IPS DF 4.7 (cell line): ENCODE measurements at regions not wholly inside any gene's neighbourhood (a gene's known extent, or its start where the extent isn't known, plus 50 kb on each side); places are given as distances from the start of the nearest gene placed in this dataset.

Experiments used
- DNase-seq: peaks from one replicate; pipeline ENCODE4 v3.0.0-alpha.2; 2013; ENCODE audit warnings: low spot score; ENCODE audit errors: extremely low read depth

DNA sequence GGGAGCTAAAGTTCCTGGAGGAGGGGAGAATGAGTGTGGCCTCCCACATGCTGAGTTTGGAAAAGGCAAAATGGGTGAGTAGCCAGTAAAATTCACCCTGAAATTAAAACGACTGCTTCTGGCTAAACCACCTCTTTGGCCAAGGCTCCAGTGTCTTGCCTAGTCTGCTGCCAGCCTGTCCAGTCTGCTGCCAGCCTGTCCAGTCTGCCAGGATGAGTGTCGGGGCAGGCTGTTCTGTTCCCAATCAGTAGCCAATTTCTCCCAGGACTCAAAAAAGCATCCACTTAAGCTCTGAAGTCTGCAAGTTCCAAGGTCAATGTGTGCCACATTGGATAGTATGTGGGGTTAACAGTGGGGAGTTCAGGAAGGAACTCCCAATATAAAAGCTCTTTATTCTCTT lies 134.6 kb upstream of the KLHL29 start:
- no peak for DNase-seq

DNA sequence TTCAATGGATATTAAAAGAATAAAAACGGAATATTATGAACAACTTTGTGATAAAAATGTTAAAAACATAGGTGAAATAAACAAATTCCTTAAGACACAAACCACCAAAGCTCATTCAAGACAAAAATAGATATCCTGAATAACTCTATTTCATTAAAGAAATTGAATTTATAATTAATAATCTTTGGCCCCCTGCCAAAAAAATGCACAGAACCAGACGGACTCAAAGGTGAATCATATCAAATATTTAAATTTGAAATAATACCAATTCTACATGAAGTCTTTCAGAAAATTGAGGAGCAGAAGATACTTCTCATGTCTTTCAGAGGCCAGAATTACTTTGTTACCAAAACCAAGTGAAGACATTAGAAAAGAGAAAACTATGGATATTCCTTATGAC lies 128.3 kb upstream of the KLHL29 start:
- no peak for DNase-seq

DNA sequence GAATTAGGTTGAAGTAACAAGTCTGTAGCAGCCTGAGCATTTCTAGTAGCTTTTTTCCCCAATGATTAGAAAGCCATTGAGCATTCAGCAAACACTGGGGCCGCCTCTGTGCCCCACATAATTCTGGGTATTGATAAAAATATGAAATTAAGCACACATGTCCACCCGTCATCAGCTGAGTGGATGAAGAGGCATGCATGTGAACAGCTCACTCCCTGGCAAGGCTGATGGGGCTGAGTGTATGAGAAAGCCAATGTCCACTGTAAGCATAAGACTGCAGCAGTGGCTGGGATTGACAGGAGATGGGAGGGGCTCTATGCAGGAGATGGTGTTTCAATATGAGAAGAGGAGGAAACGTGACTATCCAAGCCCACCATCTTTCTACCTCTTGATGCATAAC lies 124.4 kb upstream of the KLHL29 start:
- DNase-seq, result no peak

DNA sequence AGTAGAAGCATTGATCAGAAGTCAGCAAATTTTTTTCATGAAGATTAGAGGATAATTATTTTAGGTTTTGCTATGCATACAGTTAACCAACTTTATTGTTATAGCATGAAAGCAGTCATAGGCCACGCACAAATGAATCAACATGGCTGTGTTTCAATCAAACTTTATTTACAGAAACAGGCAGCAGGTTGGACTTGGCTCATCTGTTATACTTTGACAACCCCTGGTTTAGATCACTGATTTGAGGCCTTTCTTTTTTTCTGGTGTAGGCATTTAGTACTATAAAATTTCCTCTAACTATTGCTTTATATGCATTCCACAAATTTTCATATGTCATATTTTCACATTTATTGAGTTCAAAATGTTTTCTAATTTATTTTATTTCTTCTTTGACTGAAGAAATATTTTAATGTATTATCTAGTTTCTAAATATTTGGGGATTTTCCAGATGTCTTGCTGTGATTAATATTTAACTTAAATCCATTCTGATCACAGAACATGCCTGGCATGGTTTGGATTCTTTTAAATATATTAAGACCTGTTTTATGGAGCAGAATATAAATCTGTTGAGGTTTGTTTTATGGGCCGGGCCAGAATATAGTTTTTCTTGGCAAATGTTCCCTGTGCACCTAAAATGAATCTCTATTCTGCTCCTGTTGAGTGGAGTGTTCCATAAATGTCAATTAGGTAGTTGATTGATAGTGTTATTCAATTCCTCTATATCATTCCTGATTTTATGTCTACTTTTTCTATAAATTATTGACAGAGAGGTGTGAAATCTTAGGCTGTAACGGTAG lies 116.3 kb upstream of the KLHL29 start:
- no peak for DNase-seq

DNA sequence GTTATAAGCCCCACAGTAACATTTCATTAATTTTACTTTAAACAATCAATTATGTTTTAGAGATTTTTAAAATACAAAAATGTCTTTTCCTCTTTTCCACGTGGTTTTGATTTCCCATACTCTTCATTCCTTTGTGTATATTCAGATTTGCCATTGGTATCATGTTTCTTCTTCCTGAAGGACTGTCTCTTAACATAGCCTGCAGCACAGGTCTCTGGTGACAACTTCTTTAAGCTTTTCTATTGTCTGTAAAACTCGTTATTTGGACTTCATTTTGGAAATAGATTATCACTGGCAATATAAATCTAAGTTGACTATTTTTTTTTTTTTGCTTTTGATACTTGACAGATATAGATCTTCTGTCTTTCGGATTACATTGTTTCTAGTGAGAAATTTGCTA lies 115.2 kb upstream of the KLHL29 start:
- DNase-seq, result no peak

DNA sequence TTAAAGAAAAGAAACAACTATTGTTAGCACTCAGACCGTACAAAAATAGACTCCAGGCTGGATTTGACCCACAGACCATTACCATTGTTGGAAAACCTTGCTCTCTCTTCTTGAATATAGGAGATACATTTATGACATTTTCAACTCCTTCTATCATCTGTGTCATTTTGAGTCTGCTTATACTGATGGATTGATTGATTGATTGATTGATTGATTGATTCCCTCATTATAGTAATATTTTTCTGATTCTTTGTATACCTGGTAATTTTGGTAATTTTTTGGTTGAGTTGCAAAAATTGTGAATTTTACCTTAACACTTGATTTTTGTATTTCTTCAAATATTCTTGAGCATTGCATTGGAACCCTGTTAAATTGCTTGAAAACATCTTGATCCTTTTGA lies 114.2 kb upstream of the KLHL29 start:
- no peak for DNase-seq

DNA sequence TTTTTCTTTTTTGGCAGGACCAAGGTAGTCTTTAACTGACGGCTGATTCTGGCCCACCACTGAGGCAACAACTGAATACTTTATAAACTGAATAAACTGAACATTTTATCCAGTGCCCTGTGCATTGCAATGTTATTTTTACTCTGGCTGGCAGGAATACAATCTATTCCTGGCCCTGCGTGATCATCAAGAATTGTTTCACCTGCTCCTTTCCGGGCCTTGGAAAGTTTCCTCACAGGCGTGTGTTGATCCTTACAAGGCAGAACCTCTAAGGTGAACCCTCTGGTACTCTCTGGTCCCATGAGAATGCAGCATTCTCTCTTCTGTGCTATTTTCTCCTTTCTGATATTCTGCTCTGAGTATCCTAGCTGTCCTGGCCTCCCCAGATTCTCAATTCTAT lies 113.7 kb upstream of the KLHL29 start:
- DNase-seq, result no peak

DNA sequence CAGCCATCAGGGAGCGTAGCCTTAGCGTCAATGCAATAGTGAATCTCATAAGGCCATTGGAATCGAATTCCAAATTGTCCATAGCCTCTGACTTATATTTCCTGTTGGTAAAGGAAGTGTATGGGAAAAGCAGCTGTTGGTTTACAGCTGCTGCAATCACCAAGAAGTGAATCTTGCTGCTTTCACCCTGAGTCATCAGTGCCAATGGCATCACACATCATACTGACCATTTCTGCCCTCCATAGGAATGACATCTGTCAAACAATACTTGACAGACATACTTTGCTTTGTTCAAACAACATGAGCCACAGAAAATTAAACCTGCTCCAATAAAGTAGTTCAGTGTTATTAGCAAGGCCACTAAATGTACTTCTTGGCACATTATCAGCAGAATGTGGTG lies 111.2 kb upstream of the KLHL29 start:
- DNase-seq, result no peak

DNA sequence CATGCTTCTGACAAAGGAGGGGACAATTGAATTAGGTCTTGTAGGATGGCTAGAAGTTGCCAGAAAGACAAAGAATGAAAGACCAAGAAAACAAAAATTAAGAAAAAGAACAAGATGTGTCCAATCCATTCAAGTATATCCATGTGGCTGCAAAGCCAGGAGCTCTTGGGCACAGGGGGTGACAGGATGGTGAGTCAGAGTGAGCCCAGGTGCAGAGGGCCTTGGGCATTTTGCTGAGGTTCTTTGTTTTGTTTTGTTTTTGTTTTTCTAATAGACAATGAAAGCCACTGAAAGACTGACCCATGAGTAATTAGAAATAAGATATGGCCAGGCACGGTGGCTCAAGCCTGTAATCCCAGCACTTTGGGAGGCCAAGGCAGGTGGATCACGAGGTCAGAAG lies 104.6 kb upstream of the KLHL29 start:
- DNase-seq, result no peak

DNA sequence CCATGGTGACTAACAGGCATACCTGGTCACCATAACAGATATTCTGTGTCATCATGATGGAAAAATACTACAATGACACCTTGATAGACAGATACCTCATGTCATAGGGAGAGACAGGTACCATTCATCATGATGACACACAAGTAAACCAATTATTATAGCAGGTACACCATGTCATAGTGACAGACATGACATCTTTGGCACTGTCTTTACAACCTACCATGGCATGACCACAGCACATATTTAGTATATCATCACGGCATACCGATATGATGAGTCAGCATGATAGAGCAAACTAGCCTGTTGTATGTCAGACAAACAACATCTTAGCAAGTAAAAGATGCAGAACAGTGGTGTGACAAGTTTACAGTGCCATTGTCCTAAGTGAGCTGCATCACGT lies 101.3 kb upstream of the KLHL29 start:
- no peak for DNase-seq

DNA sequence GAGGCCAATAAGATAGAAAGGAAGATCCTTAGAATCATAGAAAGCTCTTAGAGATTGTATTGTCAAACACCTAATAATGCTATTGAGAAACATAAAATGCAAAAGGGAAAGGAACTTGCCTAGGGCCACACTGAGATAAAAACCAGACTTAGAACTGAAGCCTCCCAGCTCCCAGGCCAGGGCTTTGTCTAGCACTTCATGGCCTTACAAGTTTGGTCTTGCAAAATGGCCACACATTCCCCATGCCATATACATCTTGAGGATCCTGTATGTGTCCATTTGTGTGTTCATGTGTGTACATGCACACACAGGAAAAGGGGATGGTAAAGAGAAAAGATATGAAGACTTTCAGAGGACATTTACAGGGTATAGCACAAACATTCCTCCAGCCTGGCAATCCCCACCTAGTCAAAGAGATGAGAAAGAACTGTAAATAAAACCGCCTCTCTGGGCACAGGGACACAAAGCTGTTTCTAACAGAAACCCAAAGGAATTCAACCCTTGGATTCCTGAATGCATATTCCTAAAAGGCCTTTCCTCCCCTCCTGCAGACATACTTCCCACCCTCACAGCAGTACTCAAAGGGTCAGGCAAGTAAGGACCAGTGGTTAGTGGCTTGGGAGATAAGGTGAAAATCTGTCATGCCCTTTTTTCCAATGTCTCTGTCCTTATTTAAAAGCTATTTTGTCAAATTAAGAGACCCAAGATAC lies 99.7 kb upstream of the KLHL29 start:
- DNase-seq, result no peak

DNA sequence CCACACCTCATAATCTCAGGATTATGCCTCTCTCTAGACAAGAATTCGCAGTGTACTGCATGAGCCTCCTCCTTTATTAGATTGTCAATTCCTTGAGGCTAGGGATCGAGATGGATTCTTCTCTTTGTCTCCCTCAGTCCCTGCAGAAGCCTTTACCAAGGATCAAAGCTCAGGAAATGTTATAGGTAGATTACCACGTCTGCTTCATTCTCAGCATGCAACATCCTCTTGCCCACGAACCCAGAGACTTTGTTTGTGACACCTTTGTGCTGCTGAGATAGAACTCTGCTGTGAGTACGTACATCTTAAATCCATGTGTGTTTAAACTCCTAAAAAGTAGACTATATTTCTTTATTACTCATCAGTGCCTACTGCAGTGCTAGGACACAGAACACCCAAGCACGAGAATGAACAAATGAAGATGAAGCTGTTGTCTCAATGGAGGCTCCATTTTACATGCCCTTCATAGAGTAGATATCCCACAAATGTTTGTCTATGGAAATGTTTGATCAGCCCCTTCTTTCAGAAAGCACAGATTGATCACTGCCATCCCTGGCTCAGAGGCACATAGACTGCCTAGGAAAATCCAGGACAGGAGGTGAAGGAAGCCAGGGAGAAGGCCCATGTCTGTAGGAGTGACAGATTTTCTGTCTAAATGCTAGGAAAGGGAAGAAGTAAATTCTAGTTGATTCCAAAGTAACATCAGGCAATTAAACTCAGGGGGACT lies 98.8 kb upstream of the KLHL29 start:
- DNase-seq, result no peak

DNA sequence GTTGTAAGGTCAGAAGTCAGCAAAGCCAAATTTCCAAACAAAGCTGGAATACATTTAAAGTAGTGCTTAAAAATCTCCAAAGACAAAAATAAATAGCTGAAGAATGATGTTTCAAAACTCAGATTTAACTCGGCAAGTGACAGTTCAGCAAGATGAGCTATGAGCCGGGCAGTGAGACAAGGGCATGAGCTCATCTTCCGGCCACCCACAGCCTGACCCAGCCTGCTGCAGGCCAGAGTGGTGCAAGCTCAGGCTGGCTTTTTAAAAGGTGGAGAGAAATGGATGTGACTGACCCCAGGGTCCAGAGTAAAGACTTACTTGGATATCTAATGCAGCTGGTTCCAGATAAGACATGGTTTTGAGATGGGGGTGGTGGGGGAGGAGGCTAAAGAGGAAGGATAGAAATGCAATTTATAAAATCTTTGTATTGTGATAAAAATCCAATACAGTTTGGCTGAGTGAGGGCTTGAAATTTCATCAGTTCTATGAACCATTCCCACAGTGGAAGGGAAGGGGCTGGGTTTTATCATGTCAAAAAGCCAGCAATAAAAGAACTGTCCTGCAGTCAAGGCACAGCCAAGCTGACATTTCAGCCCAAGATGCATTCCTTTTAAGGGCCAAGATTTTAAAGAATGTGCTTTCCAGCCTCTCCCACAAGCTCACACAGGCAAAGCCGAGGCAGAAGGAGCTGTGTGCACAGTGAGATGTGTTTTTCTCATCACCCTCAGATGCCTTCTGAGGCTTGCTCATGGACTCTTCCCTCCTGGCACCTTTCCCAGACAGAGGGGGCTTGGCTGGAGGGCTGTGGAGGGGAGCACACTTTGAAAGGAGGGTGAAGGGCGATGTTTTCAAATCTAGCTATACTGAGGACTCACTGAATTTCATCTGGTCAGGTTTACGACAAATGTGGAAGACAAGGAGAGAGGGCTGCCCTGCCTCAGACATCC lies 97.9 kb upstream of the KLHL29 start:
- DNase-seq, result no peak

DNA sequence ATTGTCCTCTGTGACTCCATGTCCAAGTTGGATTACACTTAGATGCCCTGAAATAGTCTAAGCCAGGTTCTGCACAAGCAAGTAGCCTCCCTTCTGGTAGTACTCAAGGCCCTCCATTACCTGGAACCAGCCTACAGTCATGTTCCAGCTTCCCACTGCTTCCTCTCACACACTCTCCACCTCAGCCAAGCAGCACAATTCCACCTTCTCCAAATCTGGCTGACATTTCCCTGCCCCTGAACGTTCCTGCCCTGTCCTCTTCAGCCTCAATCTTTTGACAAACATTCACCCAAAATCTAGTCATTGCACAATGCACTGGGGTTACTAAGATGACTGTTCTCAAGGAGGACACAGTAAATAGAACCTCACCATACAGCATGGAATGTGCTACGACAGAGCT lies 95.3 kb upstream of the KLHL29 start:
- no peak for DNase-seq

DNA sequence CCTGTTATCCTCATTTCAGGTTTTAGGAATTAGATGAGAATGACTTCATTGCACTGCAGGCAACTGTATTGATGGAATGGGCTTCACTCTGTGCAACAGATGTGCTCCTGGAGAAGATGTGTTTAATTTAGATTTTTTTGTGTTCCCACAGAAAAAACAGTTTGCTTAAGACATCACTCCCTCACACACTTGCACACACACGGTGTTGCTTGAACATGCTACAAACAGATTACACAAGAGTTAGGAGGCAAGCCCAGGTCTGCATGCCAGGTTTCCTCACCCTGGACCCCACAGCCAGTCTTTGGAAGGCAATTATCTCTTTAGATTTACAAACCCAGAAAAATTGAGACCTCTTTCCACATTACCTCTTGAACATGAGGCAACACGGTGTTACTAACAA lies 93.7 kb upstream of the KLHL29 start:
- no peak for DNase-seq

DNA sequence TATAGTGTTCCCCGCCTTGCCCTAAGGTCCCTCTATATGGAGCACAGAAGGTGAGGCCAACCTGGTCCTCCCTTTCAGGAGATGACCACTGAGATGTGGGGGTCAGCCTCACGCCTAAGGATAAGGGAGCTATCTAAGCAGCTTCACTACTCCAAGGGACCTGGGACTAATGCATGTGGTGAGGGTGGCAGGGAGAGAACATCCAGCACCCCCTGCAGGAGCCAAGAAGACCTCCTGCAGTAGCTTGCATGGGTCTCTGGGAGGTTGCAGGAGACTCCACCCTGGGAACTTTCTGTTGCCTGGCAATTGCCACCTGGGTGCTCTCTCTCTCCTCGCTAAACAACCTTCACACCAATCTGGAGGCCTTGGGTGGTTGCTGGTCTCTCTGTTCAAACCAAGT lies 93.0 kb upstream of the KLHL29 start:
- no peak for DNase-seq

DNA sequence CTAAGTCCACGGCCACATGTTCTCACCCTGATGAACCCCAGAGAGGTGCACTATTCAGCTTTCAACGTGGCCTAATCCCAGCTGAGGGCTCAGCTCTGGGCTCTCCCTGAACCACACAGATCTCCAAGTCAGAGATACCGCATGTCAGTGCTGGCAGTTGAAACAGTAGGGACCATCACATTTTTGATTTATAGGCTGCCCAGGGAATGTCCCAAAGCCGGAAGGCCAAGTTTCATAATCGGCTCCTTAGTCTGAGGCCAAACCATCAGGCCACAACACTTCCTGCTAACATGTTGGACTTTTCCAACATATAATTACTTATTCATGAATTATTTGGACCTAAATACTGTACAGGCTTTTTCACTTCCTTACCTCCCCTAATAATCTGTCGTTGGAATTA lies 91.9 kb upstream of the KLHL29 start:
- no peak for DNase-seq

DNA sequence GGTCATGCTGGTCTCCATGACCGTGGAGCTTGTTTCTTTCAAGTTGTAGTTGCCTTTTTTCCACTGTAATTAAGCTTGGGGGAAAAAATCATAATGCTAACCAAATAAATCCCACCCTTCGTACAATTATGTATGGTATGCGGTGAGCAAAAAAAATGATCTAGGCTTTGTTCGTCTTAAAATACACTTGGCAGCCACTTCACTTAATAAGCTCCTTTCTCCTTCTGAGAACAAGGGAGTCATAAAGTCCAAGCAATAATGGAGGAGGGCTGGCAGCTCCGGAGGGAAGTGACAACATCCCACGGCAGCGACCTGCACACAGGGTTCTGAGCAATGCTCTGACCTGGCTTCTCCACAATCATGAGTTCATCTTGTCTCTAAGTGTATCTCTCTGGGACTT lies 91.2 kb upstream of the KLHL29 start:
- no peak for DNase-seq

DNA sequence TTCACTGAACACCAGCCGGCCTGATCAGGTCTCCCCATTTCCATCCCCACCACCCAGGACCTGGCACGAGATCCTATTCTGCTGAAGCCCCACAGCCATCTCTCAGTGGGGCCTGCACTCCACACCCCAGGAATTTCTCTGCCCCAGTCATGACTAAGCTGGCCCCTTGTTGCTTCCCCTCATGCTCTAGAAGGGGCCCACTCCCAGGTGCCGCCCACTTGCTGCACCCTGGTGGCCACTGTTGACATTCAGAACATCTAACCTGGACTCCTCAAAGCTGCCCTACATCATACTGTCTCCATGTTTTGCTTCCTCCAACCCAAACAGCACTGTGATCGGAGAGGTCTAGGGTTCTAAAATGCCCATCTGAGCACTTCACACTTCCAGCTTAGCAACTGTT lies 90.7 kb upstream of the KLHL29 start:
- no peak for DNase-seq

DNA sequence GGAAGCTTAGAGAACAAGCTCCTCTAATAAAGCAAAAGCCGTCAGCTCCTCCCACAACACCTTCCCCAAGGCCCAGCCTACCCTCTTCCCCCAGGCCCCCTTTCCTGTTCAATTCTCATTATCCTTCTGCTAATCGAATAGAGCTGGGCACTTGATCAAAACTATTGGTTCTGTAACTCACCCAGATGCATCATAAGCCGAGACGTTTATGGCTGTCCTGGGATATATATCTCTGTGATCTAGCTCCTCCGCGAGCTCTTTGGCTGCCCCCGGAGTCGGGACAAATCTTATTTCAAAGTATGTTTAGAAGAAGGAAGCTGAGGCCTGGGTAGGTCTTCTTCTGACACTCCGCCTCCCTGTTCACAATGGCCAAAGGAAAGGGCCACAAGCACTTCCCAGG lies 88.3 kb upstream of the KLHL29 start:
- DNase-seq, result no peak

DNA sequence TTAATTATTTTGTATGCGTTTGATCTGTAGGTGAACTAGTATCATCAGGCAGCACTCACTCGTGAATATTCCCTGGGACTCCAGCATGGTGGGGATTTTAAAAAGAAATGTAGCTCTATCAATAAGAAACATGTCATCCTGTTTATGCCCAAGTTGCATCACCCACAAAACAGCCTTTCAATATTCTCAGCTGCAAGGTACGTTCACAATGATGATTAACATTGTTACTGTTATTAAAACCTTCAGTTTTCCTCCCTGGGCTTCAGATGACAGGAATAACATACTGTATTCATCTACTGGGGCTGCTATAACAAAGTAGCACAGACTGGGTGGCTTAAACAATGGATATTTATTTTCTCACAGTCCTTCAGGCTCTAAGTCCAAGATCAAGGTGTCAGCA lies 87.9 kb upstream of the KLHL29 start:
- no peak for DNase-seq
